ENCODE measurements at regions not wholly inside any gene's neighbourhood (a gene's known extent, or its start where the extent isn't known, plus 50 kb on each side); places are given as distances from the start of the nearest gene placed in this dataset.

- Histone ChIP-seq H3K27ac (no peak overlapping the region), H3K4me3 (no peak overlapping the region)
- DNase-seq (ENCODE audit: low spot score), result no peak
- TF ChIP-seq CTCF (IDR thresholded peaks at IDR 0.05), result no peak
Measured at GRCh38 chr5:173807181-173807655, 80.9 kb upstream of the CPEB4 start.

GRCh38 chr5:173808079-173808808, 79.9 kb upstream of the CPEB4 start:
- no peak for TF ChIP-seq CTCF (IDR thresholded peaks at IDR 0.05)
- DNase-seq (ENCODE audit: low spot score), result no peak
- Histone ChIP-seq H3K27ac (no peak overlapping the region), H3K4me3 (no peak overlapping the region)

- no peak for DNase-seq (ENCODE audit: low spot score)
- no peak overlapping the region for H3K27ac ChIP-seq
- no peak for TF ChIP-seq CTCF (IDR thresholded peaks at IDR 0.05)
- no peak overlapping the region for H3K4me3 ChIP-seq
Measured at GRCh38 chr5:173809014-173809413, 79.1 kb upstream of the CPEB4 start.

GRCh38 chr5:173812811-173813550, 75.2 kb upstream of the CPEB4 start:
- DNase-seq (ENCODE audit: low spot score), result no peak
- no peak overlapping the region for H3K4me3 ChIP-seq
- no peak for TF ChIP-seq CTCF (IDR thresholded peaks at IDR 0.05)
- H3K27ac ChIP-seq, result no peak overlapping the region

GRCh38 chr5:173814053-173814452, 74.1 kb upstream of the CPEB4 start:
- H3K27ac ChIP-seq, result no peak overlapping the region
- TF ChIP-seq CTCF (IDR thresholded peaks at IDR 0.05), result no peak
- no peak for DNase-seq (ENCODE audit: low spot score)
- H3K4me3 ChIP-seq, result no peak overlapping the region

GRCh38 chr5:173815571-173815970, 72.6 kb upstream of the CPEB4 start:
- DNase-seq (ENCODE audit: low spot score), result no peak
- H3K27ac ChIP-seq, result no peak overlapping the region
- no peak for TF ChIP-seq CTCF (IDR thresholded peaks at IDR 0.05)
- no peak overlapping the region for H3K4me3 ChIP-seq

- no peak overlapping the region for H3K4me3 ChIP-seq
- H3K27ac ChIP-seq, result no peak overlapping the region
- DNase-seq (ENCODE audit: low spot score), result no peak
- no peak for TF ChIP-seq CTCF (IDR thresholded peaks at IDR 0.05)
Measured at GRCh38 chr5:173816728-173817127, 71.4 kb upstream of the CPEB4 start.
